ENCODE measurements at regions not wholly inside any gene's neighbourhood (a gene's known extent, or its start where the extent isn't known, plus 50 kb on each side); places are given as distances from the start of the nearest gene placed in this dataset.

GRCh38 chr10:3892440-3893425, 107.7 kb upstream of the KLF6 start:
- no peak for TF ChIP-seq CTCF (IDR thresholded peaks at IDR 0.05; ENCODE audit: control extremely low read depth, extremely low read depth, low read depth, missing control alignments)
- ChIA-PET POLR2A (no interaction called here), CTCF (interaction anchor here (0.9 to 1.1 kb wide), 3 partner anchors 10 to 64 kb away, joined by 3 to 4 read pairs (median 3); no protein-coding TSS in a partner anchor)
- DNase-seq (ENCODE audit: extremely low spot score): no peak

GRCh38 chr10:3891396-3891795, 106.4 kb upstream of the KLF6 start:
- CTCF ChIA-PET: interaction anchor here (1.3 to 2.2 kb wide), 2 partner anchors 8 to 40 kb away, joined by 3 to 9 read pairs; no protein-coding TSS in a partner anchor
- POLR2A ChIA-PET: no interaction called here
- no peak for TF ChIP-seq CTCF (IDR thresholded peaks at IDR 0.05; ENCODE audit: control extremely low read depth, extremely low read depth, low read depth, missing control alignments)
- DNase-seq (ENCODE audit: extremely low spot score): no peak

- no peak for TF ChIP-seq CTCF (IDR thresholded peaks at IDR 0.05; ENCODE audit: control extremely low read depth, extremely low read depth, low read depth, missing control alignments)
- ChIA-PET CTCF (interaction anchor here (0.9 to 2.2 kb wide), 3 partner anchors 8 to 41 kb away, joined by 3 to 9 read pairs (median 4); no protein-coding TSS in a partner anchor), POLR2A (no interaction called here)
- DNase-seq (ENCODE audit: extremely low spot score): no peak
Measured at GRCh38 chr10:3890602-3891352, 105.8 kb upstream of the KLF6 start.

- no peak for TF ChIP-seq CTCF (IDR thresholded peaks at IDR 0.05; ENCODE audit: control extremely low read depth, extremely low read depth, low read depth, missing control alignments)
- ChIA-PET CTCF (interaction anchor here (0.9 to 2.2 kb wide), 3 partner anchors 9 to 41 kb away, joined by 3 to 9 read pairs (median 4); no protein-coding TSS in a partner anchor), POLR2A (no interaction called here)
- no peak for DNase-seq (ENCODE audit: extremely low spot score)
Measured at GRCh38 chr10:3889961-3890522, 105.0 kb upstream of the KLF6 start.

GRCh38 chr10:3887885-3888476, 103.0 kb upstream of the KLF6 start:
- ChIA-PET POLR2A (interaction anchor here (2.3 kb wide), 1 partner anchor 103 kb away, joined by 9 read pairs; the partner anchor contains the start of gene KLF6), CTCF (interaction anchor here (1.0 to 1.3 kb wide), 4 partner anchors 8 to 59 kb away, joined by 3 to 4 read pairs (median 3); no protein-coding TSS in a partner anchor)
- peak; percentile 49 for DNase-seq (ENCODE audit: extremely low spot score)
- TF ChIP-seq CTCF (IDR thresholded peaks at IDR 0.05; ENCODE audit: control extremely low read depth, extremely low read depth, low read depth, missing control alignments): no peak

All from GM10248 (cell line).